ENCODE measurements at regions not wholly inside any gene's neighbourhood (a gene's known extent, or its start where the extent isn't known, plus 50 kb on each side); places are given as distances from the start of the nearest gene placed in this dataset.
"Not testable (repeated sequence)": the region's sequence is repeated elsewhere in the genome, so short reads cannot be mapped to it uniquely, and the experiment has no call there.

DNA sequence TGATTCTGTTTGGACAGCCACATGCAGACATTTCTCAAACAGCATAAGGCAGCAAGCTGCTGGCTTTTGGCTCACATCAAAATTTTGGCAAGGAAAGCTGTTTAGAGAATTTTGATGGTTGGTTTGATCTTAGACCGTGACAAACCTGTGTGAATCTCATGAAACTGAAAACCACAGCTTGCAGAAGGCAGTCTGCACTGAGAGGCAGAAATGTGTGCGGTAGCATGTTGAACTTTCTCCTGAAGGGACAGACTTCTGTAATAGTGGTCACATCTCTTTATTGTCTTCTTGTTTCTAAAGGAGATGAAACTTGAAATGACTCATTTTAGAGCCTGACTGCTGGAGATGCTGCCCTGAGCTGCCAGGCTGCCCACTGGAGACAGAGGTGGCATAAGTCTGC, 371.6 kb downstream of the TEX29 start:
- not testable (repeated sequence) for TF ChIP-seq POLR2A (IDR thresholded peaks at IDR 0.05)
- TF ChIP-seq, protein P1, sequence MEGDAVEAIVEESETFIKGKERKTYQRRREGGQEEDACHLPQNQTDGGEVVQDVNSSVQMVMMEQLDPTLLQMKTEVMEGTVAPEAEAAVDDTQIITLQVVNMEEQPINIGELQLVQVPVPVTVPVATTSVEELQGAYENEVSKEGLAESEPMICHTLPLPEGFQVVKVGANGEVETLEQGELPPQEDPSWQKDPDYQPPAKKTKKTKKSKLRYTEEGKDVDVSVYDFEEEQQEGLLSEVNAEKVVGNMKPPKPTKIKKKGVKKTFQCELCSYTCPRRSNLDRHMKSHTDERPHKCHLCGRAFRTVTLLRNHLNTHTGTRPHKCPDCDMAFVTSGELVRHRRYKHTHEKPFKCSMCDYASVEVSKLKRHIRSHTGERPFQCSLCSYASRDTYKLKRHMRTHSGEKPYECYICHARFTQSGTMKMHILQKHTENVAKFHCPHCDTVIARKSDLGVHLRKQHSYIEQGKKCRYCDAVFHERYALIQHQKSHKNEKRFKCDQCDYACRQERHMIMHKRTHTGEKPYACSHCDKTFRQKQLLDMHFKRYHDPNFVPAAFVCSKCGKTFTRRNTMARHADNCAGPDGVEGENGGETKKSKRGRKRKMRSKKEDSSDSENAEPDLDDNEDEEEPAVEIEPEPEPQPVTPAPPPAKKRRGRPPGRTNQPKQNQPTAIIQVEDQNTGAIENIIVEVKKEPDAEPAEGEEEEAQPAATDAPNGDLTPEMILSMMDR (IDR thresholded peaks at IDR 0.05) = not testable (repeated sequence)

Data from body of pancreas (tissue), 4 donors.